ENCODE measurements at regions not wholly inside any gene's neighbourhood (a gene's known extent, or its start where the extent isn't known, plus 50 kb on each side); places are given as distances from the start of the nearest gene placed in this dataset.

DNA sequence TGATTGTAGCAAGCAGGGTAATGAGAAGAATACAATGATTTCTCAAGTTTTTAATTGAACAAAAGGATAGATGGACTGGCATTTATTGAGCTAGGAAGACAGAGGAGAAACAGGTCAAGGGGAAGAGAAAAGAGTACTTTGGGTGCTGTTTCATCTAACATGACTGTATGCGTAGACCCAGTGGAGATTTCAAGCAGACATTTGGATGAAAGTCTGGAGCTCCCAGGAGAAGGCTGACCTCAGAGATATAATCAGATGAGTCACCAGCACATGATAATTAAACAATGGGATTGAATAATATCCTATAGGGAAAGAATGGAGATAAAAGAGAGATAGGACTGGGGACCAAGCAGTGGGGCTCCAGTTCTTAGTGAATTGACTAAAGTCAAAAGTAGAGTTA is 194.9 kb downstream of the ARRDC4 start:
- Histone ChIP-seq H3K27me3 (ENCODE audit: control insufficient read depth, insufficient read depth, low read length) (peaks cover 3% of the 10 kb centered on the region), H3K9me3 (ENCODE audit: control insufficient read depth, low read depth, low read length) (no peaks in the 10 kb centered on the region), H3K4me1 (ENCODE audit: control insufficient read depth, insufficient read depth, low read length) (no peaks in the 10 kb centered on the region), H3K36me3 (ENCODE audit: control insufficient read depth, insufficient read depth, low read length) (no peaks in the 10 kb centered on the region), H3K4me3 (ENCODE audit: low read length) (no peak overlapping the region), H3K27ac (ENCODE audit: low read length) (no peak overlapping the region)
- no peak for DNase-seq
- WGBS (ENCODE audit: insufficient coverage, low lambda C conversion rate), result 100% methylated on average over 1 of the region's 1 CpG

GRCh38 chr15:98160236-98160635 is 199.7 kb downstream of the ARRDC4 start:
- H3K27me3 ChIP-seq (ENCODE audit: control insufficient read depth, insufficient read depth, low read length), result peaks cover 3% of the 10 kb centered on the region
- H3K4me3 ChIP-seq (ENCODE audit: low read length), result no peak overlapping the region
- no peaks in the 10 kb centered on the region for H3K9me3 ChIP-seq (ENCODE audit: control insufficient read depth, low read depth, low read length)
- no peaks in the 10 kb centered on the region for H3K4me1 ChIP-seq (ENCODE audit: control insufficient read depth, insufficient read depth, low read length)
- DNase-seq, result peak in 1 of 2 donors; percentile 12
- H3K36me3 ChIP-seq (ENCODE audit: control insufficient read depth, insufficient read depth, low read length), result no peaks in the 10 kb centered on the region
- no CpG with 5 or more reads among the region's 8 CpGs for WGBS (ENCODE audit: insufficient coverage, low lambda C conversion rate)
- H3K27ac ChIP-seq (ENCODE audit: low read length), result no peak overlapping the region

- no peak overlapping the region for H3K4me3 ChIP-seq (ENCODE audit: low read length)
- peaks cover 3% of the 10 kb centered on the region for H3K27me3 ChIP-seq (ENCODE audit: control insufficient read depth, insufficient read depth, low read length)
- no peaks in the 10 kb centered on the region for H3K9me3 ChIP-seq (ENCODE audit: control insufficient read depth, low read depth, low read length)
- no peak for DNase-seq
- H3K36me3 ChIP-seq (ENCODE audit: control insufficient read depth, insufficient read depth, low read length), result no peaks in the 10 kb centered on the region
- no peaks in the 10 kb centered on the region for H3K4me1 ChIP-seq (ENCODE audit: control insufficient read depth, insufficient read depth, low read length)
- WGBS (ENCODE audit: insufficient coverage, low lambda C conversion rate), result no CpG with 5 or more reads among the region's 23 CpGs
- H3K27ac ChIP-seq (ENCODE audit: low read length), result no peak overlapping the region
Measured at GRCh38 chr15:98163319-98164045, 203.0 kb downstream of the ARRDC4 start.

- H3K36me3 ChIP-seq (ENCODE audit: control insufficient read depth, insufficient read depth, low read length), result no peaks in the 10 kb centered on the region
- 57% methylated on average over 1 of the region's 1 CpG for WGBS (ENCODE audit: insufficient coverage, low lambda C conversion rate)
- no peaks in the 10 kb centered on the region for H3K4me1 ChIP-seq (ENCODE audit: control insufficient read depth, insufficient read depth, low read length)
- H3K4me3 ChIP-seq (ENCODE audit: low read length), result no peak overlapping the region
- H3K9me3 ChIP-seq (ENCODE audit: control insufficient read depth, low read depth, low read length), result no peaks in the 10 kb centered on the region
- DNase-seq, result no peak
- peaks cover 3% of the 10 kb centered on the region for H3K27me3 ChIP-seq (ENCODE audit: control insufficient read depth, insufficient read depth, low read length)
- no peak overlapping the region for H3K27ac ChIP-seq (ENCODE audit: low read length)
Measured at GRCh38 chr15:98164571-98164970, 204.1 kb downstream of the ARRDC4 start.

- Histone ChIP-seq H3K9me3 (ENCODE audit: control insufficient read depth, low read depth, low read length) (no peaks in the 10 kb centered on the region), H3K27ac (ENCODE audit: low read length) (no peak overlapping the region), H3K36me3 (ENCODE audit: control insufficient read depth, insufficient read depth, low read length) (no peaks in the 10 kb centered on the region), H3K4me3 (ENCODE audit: low read length) (no peak overlapping the region), H3K4me1 (ENCODE audit: control insufficient read depth, insufficient read depth, low read length) (no peaks in the 10 kb centered on the region), H3K27me3 (ENCODE audit: control insufficient read depth, insufficient read depth, low read length) (peaks cover 3% of the 10 kb centered on the region)
- DNase-seq, result no peak
- no CpG with 5 or more reads among the region's 6 CpGs for WGBS (ENCODE audit: insufficient coverage, low lambda C conversion rate)
Measured at GRCh38 chr15:98164986-98165385, 204.5 kb downstream of the ARRDC4 start.

DNA sequence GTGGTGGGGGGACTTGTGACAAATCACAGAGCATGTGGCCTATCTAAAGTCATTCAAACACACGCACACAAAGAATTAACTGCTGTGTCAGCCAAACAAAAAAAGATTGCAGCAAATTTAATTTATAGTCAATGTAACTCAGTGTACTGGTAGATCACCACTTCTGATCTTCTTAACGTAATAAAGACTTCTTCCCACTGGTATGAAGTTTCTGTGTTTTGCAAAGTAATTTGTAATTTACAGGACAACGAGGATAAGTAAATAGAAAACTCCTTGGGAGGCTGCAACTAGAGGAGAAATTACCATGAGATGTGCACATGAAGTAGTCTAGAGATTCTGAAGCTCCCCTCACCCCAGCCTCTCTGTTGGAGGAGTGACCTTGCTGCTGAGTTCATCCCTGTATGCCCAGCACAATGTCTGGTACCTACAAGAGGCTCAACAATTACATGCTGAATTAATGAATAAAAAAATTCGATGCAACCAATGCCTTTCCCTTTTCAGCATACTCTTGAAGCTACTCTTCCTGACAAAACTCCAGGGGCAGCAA is 207.3 kb downstream of the ARRDC4 start:
- Histone ChIP-seq H3K4me1 (ENCODE audit: control insufficient read depth, insufficient read depth, low read length) (no peaks in the 10 kb centered on the region), H3K4me3 (ENCODE audit: low read length) (no peak overlapping the region), H3K27me3 (ENCODE audit: control insufficient read depth, insufficient read depth, low read length) (peaks cover 3% of the 10 kb centered on the region), H3K27ac (ENCODE audit: low read length) (no peak overlapping the region), H3K36me3 (ENCODE audit: control insufficient read depth, insufficient read depth, low read length) (no peaks in the 10 kb centered on the region), H3K9me3 (ENCODE audit: control insufficient read depth, low read depth, low read length) (no peaks in the 10 kb centered on the region)
- DNase-seq, result no peak
- 50% methylated on average over 2 of the region's 4 CpGs for WGBS (ENCODE audit: insufficient coverage, low lambda C conversion rate)

DNA sequence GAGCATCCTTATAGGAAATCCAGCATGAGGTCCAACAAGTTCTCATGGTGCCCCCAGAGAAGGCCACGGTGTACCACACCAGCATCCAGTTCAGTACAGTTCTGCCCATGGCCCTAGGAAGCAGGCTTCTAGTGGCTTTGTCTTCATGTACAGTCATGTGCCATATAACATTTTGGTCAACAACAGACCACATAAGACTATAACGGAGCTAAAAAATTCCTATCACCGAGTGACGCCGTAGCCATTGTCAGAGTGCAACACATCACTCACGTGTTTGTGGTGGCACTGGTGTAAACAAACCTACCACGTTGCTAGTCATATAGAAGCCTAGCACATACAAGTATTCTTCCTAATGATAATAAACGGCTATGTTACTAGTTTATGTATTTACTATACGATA is 209.0 kb downstream of the ARRDC4 start:
- Histone ChIP-seq H3K9me3 (ENCODE audit: control insufficient read depth, low read depth, low read length) (no peaks in the 10 kb centered on the region), H3K4me3 (ENCODE audit: low read length) (no peak overlapping the region), H3K36me3 (ENCODE audit: control insufficient read depth, insufficient read depth, low read length) (no peaks in the 10 kb centered on the region), H3K27me3 (ENCODE audit: control insufficient read depth, insufficient read depth, low read length) (no peaks in the 10 kb centered on the region), H3K27ac (ENCODE audit: low read length) (no peak overlapping the region), H3K4me1 (ENCODE audit: control insufficient read depth, insufficient read depth, low read length) (no peaks in the 10 kb centered on the region)
- WGBS (ENCODE audit: insufficient coverage, low lambda C conversion rate), result 100% methylated on average over 1 of the region's 9 CpGs
- no peak for DNase-seq

GRCh38 chr15:98174286-98174685 is 213.8 kb downstream of the ARRDC4 start:
- H3K27ac ChIP-seq (ENCODE audit: low read length), result no peak overlapping the region
- H3K9me3 ChIP-seq (ENCODE audit: control insufficient read depth, low read depth, low read length), result no peaks in the 10 kb centered on the region
- H3K4me1 ChIP-seq (ENCODE audit: control insufficient read depth, insufficient read depth, low read length), result no peaks in the 10 kb centered on the region
- H3K27me3 ChIP-seq (ENCODE audit: control insufficient read depth, insufficient read depth, low read length), result peaks cover 12% of the 10 kb centered on the region
- no peaks in the 10 kb centered on the region for H3K36me3 ChIP-seq (ENCODE audit: control insufficient read depth, insufficient read depth, low read length)
- peak; percentile 20 to 46 for DNase-seq
- no peak overlapping the region for H3K4me3 ChIP-seq (ENCODE audit: low read length)
- no CpG with 5 or more reads among the region's 3 CpGs for WGBS (ENCODE audit: insufficient coverage, low lambda C conversion rate)

DNA sequence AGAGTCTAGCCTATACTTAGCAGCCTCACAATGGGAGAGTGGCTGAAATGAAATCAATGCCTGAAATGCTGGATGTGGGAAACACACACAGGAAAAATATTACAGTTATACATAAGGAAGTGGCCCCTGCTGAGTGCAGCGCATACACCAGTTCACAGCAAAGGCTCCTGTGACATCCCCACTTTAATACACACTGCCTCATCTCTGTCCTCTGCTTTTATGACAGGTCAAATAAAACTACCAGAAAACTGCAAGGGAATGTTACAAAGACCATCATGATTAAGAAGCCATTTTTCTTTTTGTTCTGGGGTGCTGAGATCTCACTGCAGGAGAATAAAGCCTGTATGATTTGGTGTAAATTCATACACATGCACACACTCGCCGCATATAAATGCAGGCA is 214.3 kb downstream of the ARRDC4 start:
- no peak overlapping the region for H3K4me3 ChIP-seq (ENCODE audit: low read length)
- H3K27me3 ChIP-seq (ENCODE audit: control insufficient read depth, insufficient read depth, low read length), result peaks cover 17% of the 10 kb centered on the region
- no peaks in the 10 kb centered on the region for H3K36me3 ChIP-seq (ENCODE audit: control insufficient read depth, insufficient read depth, low read length)
- no peak for DNase-seq
- H3K27ac ChIP-seq (ENCODE audit: low read length), result no peak overlapping the region
- H3K9me3 ChIP-seq (ENCODE audit: control insufficient read depth, low read depth, low read length), result no peaks in the 10 kb centered on the region
- WGBS (ENCODE audit: insufficient coverage, low lambda C conversion rate), result no CpG with 5 or more reads among the region's 3 CpGs
- no peaks in the 10 kb centered on the region for H3K4me1 ChIP-seq (ENCODE audit: control insufficient read depth, insufficient read depth, low read length)

- peak; percentile 58 to 65 for DNase-seq
- no peak overlapping the region for H3K4me3 ChIP-seq (ENCODE audit: low read length)
- WGBS (ENCODE audit: insufficient coverage, low lambda C conversion rate), result no CpG with 5 or more reads among the region's 9 CpGs
- H3K27ac ChIP-seq (ENCODE audit: low read length), result no peak overlapping the region
- no peaks in the 10 kb centered on the region for H3K9me3 ChIP-seq (ENCODE audit: control insufficient read depth, low read depth, low read length)
- no peaks in the 10 kb centered on the region for H3K36me3 ChIP-seq (ENCODE audit: control insufficient read depth, insufficient read depth, low read length)
- peaks cover 30% of the 10 kb centered on the region for H3K27me3 ChIP-seq (ENCODE audit: control insufficient read depth, insufficient read depth, low read length)
- H3K4me1 ChIP-seq (ENCODE audit: control insufficient read depth, insufficient read depth, low read length), result no peaks in the 10 kb centered on the region
Measured at GRCh38 chr15:98177966-98178592, 217.6 kb downstream of the ARRDC4 start.
